ENCODE measurements at regions not wholly inside any gene's neighbourhood (a gene's known extent, or its start where the extent isn't known, plus 50 kb on each side); places are given as distances from the start of the nearest gene placed in this dataset.

DNA sequence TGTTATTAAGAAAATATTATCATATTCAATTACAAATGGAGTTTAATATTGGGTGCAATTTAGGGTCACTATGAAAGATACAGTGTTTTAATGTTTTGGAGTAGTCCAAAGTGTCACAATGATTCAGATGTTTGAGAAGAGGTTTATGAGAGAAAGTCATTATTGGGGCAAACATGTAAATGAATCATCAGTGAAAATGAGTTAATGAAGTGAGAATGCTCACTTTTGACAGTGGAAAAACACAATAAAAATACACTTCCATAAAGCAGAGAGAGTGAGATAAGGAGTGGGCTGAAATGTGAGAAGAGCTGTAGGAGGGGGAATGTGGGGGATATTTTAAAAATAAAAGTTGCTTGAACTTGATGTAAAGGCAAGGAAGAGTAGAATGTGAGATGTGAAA is 957.1 kb downstream of the PCDH18 start:
- H3K27me3 ChIP-seq (ENCODE audit: control insufficient read depth, insufficient read depth, low read length), result no peaks in the 10 kb centered on the region
- H3K4me3 ChIP-seq (ENCODE audit: low read depth, low read length), result no peak overlapping the region
- DNase-seq (ENCODE audit: low read depth) (no peak), FAIRE-seq (no peak)
- H3K36me3 ChIP-seq (ENCODE audit: control insufficient read depth, insufficient read depth, low read length), result no peaks in the 10 kb centered on the region
- TF ChIP-seq CTCF (IDR thresholded peaks at IDR 0.05; ENCODE audit: insufficient read depth, low read length, severe bottlenecking), result no peak

DNA sequence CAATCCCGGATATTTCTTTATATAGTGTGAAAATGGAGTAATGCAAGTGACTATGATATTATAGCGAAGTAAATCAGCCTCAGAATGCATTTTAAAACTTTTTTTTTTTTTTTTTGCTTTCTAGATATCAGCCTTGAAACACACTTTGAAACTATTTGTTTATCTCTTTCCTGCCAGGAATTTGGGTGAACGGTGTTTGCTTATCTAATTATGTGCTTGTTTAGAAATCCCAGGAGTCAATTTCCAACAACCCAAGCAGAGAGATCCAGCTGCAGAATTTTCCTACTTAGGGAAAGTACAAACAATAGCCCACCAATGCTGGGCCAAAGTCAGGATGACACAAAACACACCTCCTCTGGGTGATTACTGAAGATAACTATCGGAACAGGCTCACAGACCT is 958.8 kb downstream of the PCDH18 start:
- Histone ChIP-seq H3K27me3 (ENCODE audit: control insufficient read depth, insufficient read depth, low read length) (no peaks in the 10 kb centered on the region), H3K36me3 (ENCODE audit: control insufficient read depth, insufficient read depth, low read length) (no peaks in the 10 kb centered on the region), H3K4me3 (ENCODE audit: low read depth, low read length) (no peak overlapping the region)
- FAIRE-seq, result no peak
- TF ChIP-seq CTCF (IDR thresholded peaks at IDR 0.05; ENCODE audit: insufficient read depth, low read length, severe bottlenecking), result no peak
- DNase-seq (ENCODE audit: low read depth), result no peak

DNA sequence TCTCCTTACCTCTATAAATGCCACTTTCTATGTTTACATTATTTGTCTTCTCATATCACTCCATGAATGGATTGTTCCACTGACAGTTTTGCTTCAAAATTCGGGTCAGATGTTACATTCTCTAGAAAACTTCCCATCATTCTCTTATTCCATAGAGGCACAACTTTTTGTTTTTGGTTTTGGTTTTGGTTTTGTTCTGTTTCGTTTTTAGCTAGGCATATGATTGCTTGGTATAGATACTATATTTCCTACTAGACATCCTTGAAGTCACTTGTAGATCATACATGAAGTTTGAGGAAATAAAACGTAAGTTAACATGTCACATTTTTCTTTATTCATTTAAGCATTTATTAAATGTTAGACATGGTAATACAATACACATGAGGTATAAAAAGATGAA is 961.0 kb downstream of the PCDH18 start:
- H3K36me3 ChIP-seq (ENCODE audit: control insufficient read depth, insufficient read depth, low read length), result no peaks in the 10 kb centered on the region
- no peak for TF ChIP-seq CTCF (IDR thresholded peaks at IDR 0.05; ENCODE audit: insufficient read depth, low read length, severe bottlenecking)
- no peaks in the 10 kb centered on the region for H3K27me3 ChIP-seq (ENCODE audit: control insufficient read depth, insufficient read depth, low read length)
- no peak for FAIRE-seq
- no peak overlapping the region for H3K4me3 ChIP-seq (ENCODE audit: low read depth, low read length)
- no peak for DNase-seq (ENCODE audit: low read depth)

DNA sequence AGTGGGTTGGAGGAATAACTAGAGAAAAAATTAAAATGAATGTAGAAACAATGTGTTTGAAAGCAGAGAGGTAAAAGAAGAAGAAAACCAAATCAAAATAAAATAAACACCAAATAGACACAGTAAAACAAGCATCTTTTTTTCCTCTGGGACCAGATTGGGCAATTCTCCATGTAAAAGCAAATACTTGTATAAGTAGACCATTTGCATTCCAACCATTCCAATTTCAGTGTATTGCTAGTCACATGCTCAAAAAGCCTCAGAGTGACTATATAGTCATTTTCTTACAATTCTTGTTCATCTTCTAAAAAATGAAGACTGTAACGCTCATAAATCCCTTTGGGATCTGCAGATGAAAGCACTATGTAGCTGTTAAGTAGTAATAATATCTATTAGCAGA is 969.5 kb downstream of the PCDH18 start:
- FAIRE-seq, result no peak
- Histone ChIP-seq H3K4me3 (ENCODE audit: low read depth, low read length) (no peak overlapping the region), H3K36me3 (ENCODE audit: control insufficient read depth, insufficient read depth, low read length) (no peaks in the 10 kb centered on the region), H3K27me3 (ENCODE audit: control insufficient read depth, insufficient read depth, low read length) (no peaks in the 10 kb centered on the region)
- no peak for DNase-seq (ENCODE audit: low read depth)
- TF ChIP-seq CTCF (IDR thresholded peaks at IDR 0.05; ENCODE audit: insufficient read depth, low read length, severe bottlenecking), result no peak

- DNase-seq (ENCODE audit: low read depth) (no peak), FAIRE-seq (no peak)
- Histone ChIP-seq H3K36me3 (ENCODE audit: control insufficient read depth, insufficient read depth, low read length) (no peaks in the 10 kb centered on the region), H3K27me3 (ENCODE audit: control insufficient read depth, insufficient read depth, low read length) (no peaks in the 10 kb centered on the region), H3K4me3 (ENCODE audit: low read depth, low read length) (no peak overlapping the region)
- no peak for TF ChIP-seq CTCF (IDR thresholded peaks at IDR 0.05; ENCODE audit: insufficient read depth, low read length, severe bottlenecking)
Measured at GRCh38 chr4:136558940-136559494, 973.3 kb downstream of the PCDH18 start.

GRCh38 chr4:136557396-136557795 is 974.9 kb downstream of the PCDH18 start:
- TF ChIP-seq CTCF (IDR thresholded peaks at IDR 0.05; ENCODE audit: insufficient read depth, low read length, severe bottlenecking), result no peak
- FAIRE-seq (no peak), DNase-seq (ENCODE audit: low read depth) (no peak)
- Histone ChIP-seq H3K4me3 (ENCODE audit: low read depth, low read length) (no peak overlapping the region), H3K36me3 (ENCODE audit: control insufficient read depth, insufficient read depth, low read length) (no peaks in the 10 kb centered on the region), H3K27me3 (ENCODE audit: control insufficient read depth, insufficient read depth, low read length) (no peaks in the 10 kb centered on the region)
